ENCODE measurements at regions not wholly inside any gene's neighbourhood (a gene's known extent, or its start where the extent isn't known, plus 50 kb on each side); places are given as distances from the start of the nearest gene placed in this dataset.

GRCh38 chr3:76442374-76442915 lies 597.5 kb upstream of the ROBO2 start:
- intact Hi-C loops (cut with DNase I), result no loop called here
- FAIRE-seq (no peak), DNase-seq (no peak)
- no peak overlapping the region for H3K27ac ChIP-seq (ENCODE audit: low read depth in 2 of 2, low read length in 2 of 2)
- H3K36me3 ChIP-seq (ENCODE audit: control insufficient read depth in 2 of 3, insufficient read depth in 3 of 3, low read length in 3 of 3), result no peaks in the 10 kb centered on the region
- no peak for TF ChIP-seq CTCF (IDR thresholded peaks at IDR 0.05; ENCODE audit: borderline replicate concordance, extremely low read depth, insufficient read depth)
- H3K4me1 ChIP-seq (ENCODE audit: control insufficient read depth in 2 of 3, insufficient read depth in 2 of 3, low read depth in 1 of 3, low read length in 3 of 3), result no peaks in the 10 kb centered on the region
- H3K27me3 ChIP-seq (ENCODE audit: control insufficient read depth, insufficient read depth, low read length), result no peaks in the 10 kb centered on the region
- H3K9ac ChIP-seq (ENCODE audit: low read length in 3 of 3), result no peak overlapping the region
- H3K4me3 ChIP-seq (ENCODE audit: low read length in 3 of 3), result no peak overlapping the region
- H3K9me3 ChIP-seq (ENCODE audit: control insufficient read depth in 2 of 3, insufficient read depth in 1 of 3, low read length in 3 of 3), result no peaks in the 10 kb centered on the region

DNA sequence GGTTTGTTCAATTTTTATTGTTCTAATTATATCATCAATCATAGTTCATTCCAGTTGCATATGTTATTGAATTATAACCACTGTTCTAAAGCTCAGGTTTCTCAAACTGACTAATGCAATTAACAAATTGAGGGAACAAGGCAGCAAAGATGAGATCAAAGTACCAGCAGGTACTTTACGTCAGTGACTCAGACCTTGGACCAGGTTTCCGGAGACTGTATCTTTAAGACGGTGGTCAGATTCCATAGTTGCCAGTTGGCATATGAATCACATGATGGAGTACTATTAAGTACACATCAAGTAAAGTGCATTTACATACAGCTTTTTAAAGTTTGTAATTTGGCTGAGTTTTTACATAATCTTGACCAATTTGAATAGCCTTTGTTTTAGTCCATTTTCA lies 583.6 kb upstream of the ROBO2 start:
- intact Hi-C loops (cut with DNase I), result no loop called here
- Histone ChIP-seq H3K27ac (ENCODE audit: low read depth in 2 of 2, low read length in 2 of 2) (no peak overlapping the region), H3K9ac (ENCODE audit: low read length in 3 of 3) (no peak overlapping the region), H3K36me3 (ENCODE audit: control insufficient read depth in 2 of 3, insufficient read depth in 3 of 3, low read length in 3 of 3) (no peaks in the 10 kb centered on the region), H3K27me3 (ENCODE audit: control insufficient read depth, insufficient read depth, low read length) (no peaks in the 10 kb centered on the region), H3K4me1 (ENCODE audit: control insufficient read depth in 2 of 3, insufficient read depth in 2 of 3, low read depth in 1 of 3, low read length in 3 of 3) (no peaks in the 10 kb centered on the region), H3K9me3 (ENCODE audit: control insufficient read depth in 2 of 3, insufficient read depth in 1 of 3, low read length in 3 of 3) (peaks cover 0 to 4% (median 0%) of the 10 kb centered on the region in 3 donors), H3K4me3 (ENCODE audit: low read length in 3 of 3) (no peak overlapping the region)
- DNase-seq (no peak), FAIRE-seq (no peak)
- no peak for TF ChIP-seq CTCF (IDR thresholded peaks at IDR 0.05; ENCODE audit: borderline replicate concordance, extremely low read depth, insufficient read depth)

DNA sequence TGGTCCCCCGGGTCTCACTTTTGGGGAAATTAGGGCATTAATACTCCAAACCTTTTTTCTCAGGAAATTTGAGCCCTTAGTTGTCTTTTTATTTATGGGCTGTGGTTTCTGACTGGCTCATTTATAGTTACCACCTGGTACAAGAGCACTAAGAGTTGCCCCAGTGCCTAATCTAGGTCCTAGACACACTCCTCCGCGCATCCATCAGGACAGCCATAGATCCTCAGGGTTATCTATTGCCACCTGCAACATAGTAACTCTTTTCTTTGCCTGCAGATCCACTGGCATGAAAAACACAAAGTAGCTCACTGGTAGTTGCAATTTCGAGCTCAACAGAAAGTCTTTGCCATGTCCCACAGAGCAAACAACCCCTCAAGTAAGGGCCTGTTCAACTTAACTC lies 576.4 kb upstream of the ROBO2 start:
- Histone ChIP-seq H3K9ac (ENCODE audit: low read length in 3 of 3) (no peak overlapping the region), H3K4me1 (ENCODE audit: control insufficient read depth in 2 of 3, insufficient read depth in 2 of 3, low read depth in 1 of 3, low read length in 3 of 3) (no peaks in the 10 kb centered on the region), H3K9me3 (ENCODE audit: control insufficient read depth in 2 of 3, insufficient read depth in 1 of 3, low read length in 3 of 3) (no peaks in the 10 kb centered on the region), H3K4me3 (ENCODE audit: low read length in 3 of 3) (no peak overlapping the region), H3K36me3 (ENCODE audit: control insufficient read depth in 2 of 3, insufficient read depth in 3 of 3, low read length in 3 of 3) (no peaks in the 10 kb centered on the region), H3K27me3 (ENCODE audit: control insufficient read depth, insufficient read depth, low read length) (no peaks in the 10 kb centered on the region), H3K27ac (ENCODE audit: low read depth in 2 of 2, low read length in 2 of 2) (no peak overlapping the region)
- DNase-seq (no peak), FAIRE-seq (no peak)
- intact Hi-C loops (cut with DNase I), result no loop called here
- TF ChIP-seq CTCF (IDR thresholded peaks at IDR 0.05; ENCODE audit: borderline replicate concordance, extremely low read depth, insufficient read depth), result no peak

- Histone ChIP-seq H3K9ac (ENCODE audit: low read length in 3 of 3) (no peak overlapping the region), H3K4me3 (ENCODE audit: low read length in 3 of 3) (no peak overlapping the region), H3K27me3 (ENCODE audit: control insufficient read depth, insufficient read depth, low read length) (no peaks in the 10 kb centered on the region), H3K36me3 (ENCODE audit: control insufficient read depth in 2 of 3, insufficient read depth in 3 of 3, low read length in 3 of 3) (no peaks in the 10 kb centered on the region), H3K9me3 (ENCODE audit: control insufficient read depth in 2 of 3, insufficient read depth in 1 of 3, low read length in 3 of 3) (no peaks in the 10 kb centered on the region), H3K27ac (ENCODE audit: low read depth in 2 of 2, low read length in 2 of 2) (no peak overlapping the region), H3K4me1 (ENCODE audit: control insufficient read depth in 2 of 3, insufficient read depth in 2 of 3, low read depth in 1 of 3, low read length in 3 of 3) (no peaks in the 10 kb centered on the region)
- no peak for FAIRE-seq
- intact Hi-C loops (cut with DNase I), result no loop called here
- DNase-seq, result no peak
- TF ChIP-seq CTCF (IDR thresholded peaks at IDR 0.05; ENCODE audit: borderline replicate concordance, extremely low read depth, insufficient read depth), result no peak
Observed at GRCh38 chr3:76470285-76470684, 569.6 kb upstream of the ROBO2 start.
